GM12873 (cell line): ENCODE measurements at regions not wholly inside any gene's neighbourhood (a gene's known extent, or its start where the extent isn't known, plus 50 kb on each side); places are given as distances from the start of the nearest gene placed in this dataset.

Experiments used
- TF ChIP-seq, protein P1 (sequence below): IDR thresholded peaks from 2 replicates; pipeline ENCODE4 v1.5.1; 2012; ENCODE audit warnings: low read depth, mild to moderate bottlenecking, moderate library complexity, low read length, control low read depth; ENCODE audit not compliant: insufficient read depth; ENCODE audit errors: missing control alignments

DNA sequence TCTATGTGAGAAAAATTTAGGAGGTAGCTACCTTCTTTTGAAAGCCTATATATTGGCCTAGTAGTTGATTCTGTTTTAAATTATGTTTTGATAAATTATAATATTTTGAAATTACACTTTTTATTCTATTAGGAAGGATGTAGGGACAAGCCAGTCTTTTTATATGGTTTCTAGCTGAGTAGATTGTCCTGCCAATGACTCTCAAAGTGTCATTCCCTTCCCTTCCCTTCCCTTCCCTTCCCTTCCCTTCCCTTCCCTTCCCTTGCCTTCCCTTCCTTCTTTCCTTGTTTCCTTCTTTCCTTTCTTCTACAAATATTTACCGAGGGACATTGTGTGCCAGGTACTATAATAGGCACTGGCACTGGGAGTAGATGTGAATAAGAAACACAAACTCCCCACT, 99.7 kb upstream of the HDAC9 start:
- TF ChIP-seq, protein P1, sequence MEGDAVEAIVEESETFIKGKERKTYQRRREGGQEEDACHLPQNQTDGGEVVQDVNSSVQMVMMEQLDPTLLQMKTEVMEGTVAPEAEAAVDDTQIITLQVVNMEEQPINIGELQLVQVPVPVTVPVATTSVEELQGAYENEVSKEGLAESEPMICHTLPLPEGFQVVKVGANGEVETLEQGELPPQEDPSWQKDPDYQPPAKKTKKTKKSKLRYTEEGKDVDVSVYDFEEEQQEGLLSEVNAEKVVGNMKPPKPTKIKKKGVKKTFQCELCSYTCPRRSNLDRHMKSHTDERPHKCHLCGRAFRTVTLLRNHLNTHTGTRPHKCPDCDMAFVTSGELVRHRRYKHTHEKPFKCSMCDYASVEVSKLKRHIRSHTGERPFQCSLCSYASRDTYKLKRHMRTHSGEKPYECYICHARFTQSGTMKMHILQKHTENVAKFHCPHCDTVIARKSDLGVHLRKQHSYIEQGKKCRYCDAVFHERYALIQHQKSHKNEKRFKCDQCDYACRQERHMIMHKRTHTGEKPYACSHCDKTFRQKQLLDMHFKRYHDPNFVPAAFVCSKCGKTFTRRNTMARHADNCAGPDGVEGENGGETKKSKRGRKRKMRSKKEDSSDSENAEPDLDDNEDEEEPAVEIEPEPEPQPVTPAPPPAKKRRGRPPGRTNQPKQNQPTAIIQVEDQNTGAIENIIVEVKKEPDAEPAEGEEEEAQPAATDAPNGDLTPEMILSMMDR = no peak

DNA sequence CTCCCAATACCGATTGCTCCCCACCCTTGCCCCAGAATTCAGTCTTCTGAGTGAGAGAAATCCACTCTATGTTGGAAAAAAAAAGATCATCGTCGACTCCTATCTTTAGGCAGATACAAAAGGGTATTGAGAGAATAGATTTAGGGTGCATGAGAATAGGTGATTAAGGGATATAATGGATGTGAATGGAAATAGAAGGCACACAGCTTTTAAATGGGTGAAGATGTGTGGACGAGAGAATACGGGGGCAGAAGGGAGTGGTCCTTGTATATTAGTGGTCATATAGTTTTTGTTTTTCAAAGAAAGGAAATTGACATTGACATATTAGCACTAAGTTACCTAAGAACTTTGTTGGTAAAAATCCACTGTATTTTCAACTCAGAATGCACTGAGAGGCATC, 98.6 kb upstream of the HDAC9 start:
- TF ChIP-seq, protein P1 = no peak

DNA sequence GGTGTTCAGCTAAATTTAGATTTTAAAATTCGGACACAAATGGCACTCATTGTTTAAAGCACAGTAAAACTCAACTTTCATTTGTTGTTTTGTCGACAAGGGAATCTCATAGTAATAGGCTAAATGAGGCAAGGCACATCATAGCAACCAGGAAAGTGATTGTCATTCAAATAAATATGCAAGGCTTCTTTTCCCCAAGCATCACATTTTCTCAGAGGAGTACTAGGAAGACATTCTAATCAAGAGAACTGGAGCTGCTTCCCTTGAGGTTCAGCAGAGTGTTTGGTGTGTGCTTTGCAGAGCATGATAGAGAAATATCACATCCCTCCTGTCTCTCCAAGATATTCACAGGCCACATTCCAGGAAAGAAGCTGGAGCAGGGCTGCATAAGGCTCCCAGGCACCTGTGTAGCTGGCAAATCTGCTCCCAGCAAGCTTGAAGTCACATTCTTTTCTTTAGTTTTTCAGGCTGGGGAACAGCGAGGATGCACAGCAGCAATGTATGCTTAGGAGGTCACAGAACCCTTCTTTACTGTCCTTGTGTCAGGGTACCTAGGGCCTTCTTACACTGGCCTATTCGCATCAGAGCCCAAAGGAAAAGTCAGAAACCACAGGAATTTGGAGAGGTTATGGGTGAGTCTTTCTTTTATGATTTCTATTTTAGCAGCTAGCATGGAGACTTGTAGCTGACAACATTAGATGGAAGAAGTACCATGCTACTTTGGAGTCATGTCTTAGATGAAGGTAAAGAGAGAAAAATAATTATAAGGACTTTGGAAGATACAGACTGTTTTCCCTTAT, 95.9 kb upstream of the HDAC9 start:
- TF ChIP-seq, protein P1 = no peak

DNA sequence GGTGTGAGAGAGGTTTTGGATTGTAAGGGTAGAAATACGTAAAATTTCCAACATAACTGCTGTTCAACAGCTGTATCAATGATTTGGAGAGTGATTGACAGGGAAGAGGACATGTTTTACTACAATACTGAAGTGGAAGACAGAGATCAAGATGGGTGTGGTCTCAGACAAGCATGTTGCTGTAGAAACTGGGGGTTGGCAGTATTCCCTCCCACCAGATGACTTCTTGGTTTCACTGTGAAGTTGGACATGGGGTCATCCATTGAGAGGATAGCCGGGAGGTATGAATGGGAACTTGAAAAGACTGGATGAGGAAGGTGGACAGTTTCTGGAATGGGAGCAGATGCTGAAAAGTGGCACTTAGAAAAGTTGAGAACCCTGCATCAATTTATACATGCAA, 95.3 kb upstream of the HDAC9 start:
- TF ChIP-seq, protein P1 = no peak

DNA sequence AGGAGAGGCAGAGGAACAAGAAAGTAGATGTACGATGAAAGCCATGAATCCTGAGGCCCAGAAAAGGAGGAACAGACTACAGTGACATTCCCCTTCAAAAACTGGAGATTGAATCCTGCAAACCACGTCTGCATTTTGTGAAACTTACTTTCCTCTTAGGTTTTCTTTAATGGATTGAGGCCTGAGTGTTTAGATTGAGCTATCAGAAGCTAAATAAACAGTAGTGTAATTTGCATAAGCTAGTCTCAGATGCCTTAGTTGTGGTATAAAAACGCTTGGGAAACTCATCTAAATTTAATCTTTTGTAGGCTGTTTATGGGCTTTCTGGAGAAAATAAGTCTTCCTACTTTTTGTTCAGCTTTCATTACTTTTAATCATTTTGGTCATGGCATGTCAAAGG, 94.8 kb upstream of the HDAC9 start:
- TF ChIP-seq, protein P1 = no peak

DNA sequence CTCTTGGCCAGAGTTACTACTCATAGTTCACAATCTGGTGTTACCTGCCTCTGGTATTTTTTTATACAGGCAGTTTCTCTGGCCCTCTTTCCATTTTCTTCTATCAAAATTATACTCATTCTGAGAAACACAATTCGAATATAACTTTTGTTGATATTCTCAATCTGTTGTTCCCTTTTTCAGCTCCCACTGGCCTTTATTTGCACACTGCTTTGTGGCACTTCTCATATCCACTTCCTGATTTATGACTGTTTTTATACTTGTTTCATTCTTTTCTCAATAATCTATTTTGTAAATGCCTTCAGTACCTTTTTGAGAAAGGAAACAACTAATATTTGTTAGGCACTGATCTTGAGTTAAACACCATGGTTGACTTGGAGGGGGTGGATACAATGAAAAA, 93.8 kb upstream of the HDAC9 start:
- TF ChIP-seq, protein P1 = no peak

DNA sequence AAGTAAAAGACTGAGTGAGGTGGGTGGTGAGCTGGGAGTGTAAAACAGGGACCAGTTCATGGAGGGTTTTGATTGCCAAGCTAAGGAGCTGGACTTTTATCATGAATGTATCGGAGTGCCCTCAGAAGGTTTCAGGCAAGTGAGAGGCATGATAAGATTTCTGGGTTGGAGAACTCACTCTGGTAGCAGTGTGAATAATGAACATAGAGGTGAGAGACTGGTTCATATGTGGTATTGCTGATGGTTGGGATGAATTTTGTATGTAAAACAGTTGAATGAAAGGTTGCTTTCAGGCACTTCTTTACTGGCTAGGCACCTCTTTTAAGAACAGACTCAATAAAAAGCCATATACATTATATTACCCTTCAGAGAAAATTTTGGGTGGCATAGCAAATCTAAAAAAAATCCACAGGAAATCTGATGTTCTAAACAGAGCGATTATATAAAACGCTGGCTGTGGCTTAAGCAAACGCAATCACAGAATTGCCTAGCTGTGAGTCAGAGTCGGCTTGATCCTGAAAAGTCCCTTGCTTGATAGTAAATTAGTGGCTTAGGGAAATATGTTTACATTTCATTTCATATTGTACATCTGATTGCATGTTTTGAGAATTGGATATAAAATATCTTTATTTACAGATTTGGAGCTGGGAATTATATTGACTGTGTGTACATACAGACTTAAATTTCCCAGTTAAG, 92.9 kb upstream of the HDAC9 start:
- TF ChIP-seq, protein P1 = no peak
